Parathyroid adenoma (tissue), 2 donors: ENCODE measurements at regions not wholly inside any gene's neighbourhood (a gene's known extent, or its start where the extent isn't known, plus 50 kb on each side); places are given as distances from the start of the nearest gene placed in this dataset.

Experiments used
- H2AFZ ChIP-seq: fragments of 300-600 bp; sonication (generic); one replicate; pipeline ENCODE4 v1.7.0; 2017; ENCODE audit warnings: antibody characterized with exemption, mild to moderate bottlenecking
- H3K27ac ChIP-seq: fragments of 300-600 bp; sonication (generic); one replicate; pipeline ENCODE4 v1.7.0; 2017
- H3K27me3 ChIP-seq: fragments of 300-600 bp; sonication (generic); one replicate; pipeline ENCODE4 v1.7.0; 2017; ENCODE audit warnings: low read length; ENCODE audit not compliant: control insufficient read depth, insufficient read depth
- H3K36me3 ChIP-seq: fragments of 300-600 bp; sonication (generic); one replicate; pipeline ENCODE4 v1.7.0; 2017; ENCODE audit warnings: low read length; ENCODE audit not compliant: control insufficient read depth, insufficient read depth
- H3K4me1 ChIP-seq: fragments of 300-600 bp; sonication (generic); one replicate; pipeline ENCODE4 v1.7.0; 2017; ENCODE audit warnings: control low read depth
- H3K4me2 ChIP-seq: fragments of 300-600 bp; sonication (generic); one replicate; pipeline ENCODE4 v1.7.0; 2017; ENCODE audit warnings: low read length
- H3K4me3 ChIP-seq: fragments of 300-600 bp; sonication (generic); one replicate; pipeline ENCODE4 v1.7.0; 2017; ENCODE audit warnings: low read depth, low read length
- H3K79me2 ChIP-seq: fragments of 300-600 bp; sonication (generic); one replicate; pipeline ENCODE4 v1.7.0; 2017; ENCODE audit warnings: control low read depth
- H3K9ac ChIP-seq: fragments of 300-600 bp; sonication (generic); one replicate; pipeline ENCODE4 v1.7.0; 2017; ENCODE audit warnings: mild to moderate bottlenecking
- H3K9me3 ChIP-seq: fragments of 300-600 bp; sonication (generic); one replicate; pipeline ENCODE4 v1.7.0; 2017; ENCODE audit warnings: low read length; ENCODE audit not compliant: control insufficient read depth
- TF ChIP-seq, protein P1 (sequence below): fragments of 300-600 bp; sonication (generic); IDR thresholded peaks from one replicate; pipeline ENCODE4 v1.7.0; 2017; ENCODE audit warnings: antibody characterized with exemption, mild to moderate bottlenecking
- donor health status: primary hyperparathyroidism.

DNA sequence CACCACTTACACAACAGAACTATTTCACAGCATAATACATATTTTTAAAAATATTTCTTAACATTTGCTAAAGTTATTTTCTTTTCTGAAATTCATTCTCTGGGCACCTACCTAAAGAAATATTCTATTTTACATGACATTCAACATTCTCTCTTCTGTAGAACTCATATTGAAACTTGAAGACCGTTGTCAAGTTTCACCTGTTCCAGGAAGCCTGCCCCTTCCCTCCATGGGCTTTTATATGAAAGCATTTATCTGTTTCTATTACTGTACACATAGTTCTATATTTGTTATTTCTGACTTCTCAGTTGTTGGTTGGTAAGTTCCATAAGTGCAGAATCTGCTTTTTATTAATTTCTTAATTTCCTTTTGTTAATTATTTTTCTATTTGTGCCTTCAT, 204.3 kb upstream of the ALCAM start:
- Histone ChIP-seq H3K4me1 (no peaks in the 10 kb centered on the region), H3K9ac (no peak overlapping the region), H2AFZ (no peak overlapping the region), H3K27ac (no peak overlapping the region), H3K4me3 (no peak overlapping the region), H3K79me2 (no peaks in the 10 kb centered on the region), H3K36me3 (no peaks in the 10 kb centered on the region), H3K27me3 (no peaks in the 10 kb centered on the region), H3K4me2 (no peak overlapping the region), H3K9me3 (no peaks in the 10 kb centered on the region)
- TF ChIP-seq, protein P1, sequence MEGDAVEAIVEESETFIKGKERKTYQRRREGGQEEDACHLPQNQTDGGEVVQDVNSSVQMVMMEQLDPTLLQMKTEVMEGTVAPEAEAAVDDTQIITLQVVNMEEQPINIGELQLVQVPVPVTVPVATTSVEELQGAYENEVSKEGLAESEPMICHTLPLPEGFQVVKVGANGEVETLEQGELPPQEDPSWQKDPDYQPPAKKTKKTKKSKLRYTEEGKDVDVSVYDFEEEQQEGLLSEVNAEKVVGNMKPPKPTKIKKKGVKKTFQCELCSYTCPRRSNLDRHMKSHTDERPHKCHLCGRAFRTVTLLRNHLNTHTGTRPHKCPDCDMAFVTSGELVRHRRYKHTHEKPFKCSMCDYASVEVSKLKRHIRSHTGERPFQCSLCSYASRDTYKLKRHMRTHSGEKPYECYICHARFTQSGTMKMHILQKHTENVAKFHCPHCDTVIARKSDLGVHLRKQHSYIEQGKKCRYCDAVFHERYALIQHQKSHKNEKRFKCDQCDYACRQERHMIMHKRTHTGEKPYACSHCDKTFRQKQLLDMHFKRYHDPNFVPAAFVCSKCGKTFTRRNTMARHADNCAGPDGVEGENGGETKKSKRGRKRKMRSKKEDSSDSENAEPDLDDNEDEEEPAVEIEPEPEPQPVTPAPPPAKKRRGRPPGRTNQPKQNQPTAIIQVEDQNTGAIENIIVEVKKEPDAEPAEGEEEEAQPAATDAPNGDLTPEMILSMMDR, result no peak

DNA sequence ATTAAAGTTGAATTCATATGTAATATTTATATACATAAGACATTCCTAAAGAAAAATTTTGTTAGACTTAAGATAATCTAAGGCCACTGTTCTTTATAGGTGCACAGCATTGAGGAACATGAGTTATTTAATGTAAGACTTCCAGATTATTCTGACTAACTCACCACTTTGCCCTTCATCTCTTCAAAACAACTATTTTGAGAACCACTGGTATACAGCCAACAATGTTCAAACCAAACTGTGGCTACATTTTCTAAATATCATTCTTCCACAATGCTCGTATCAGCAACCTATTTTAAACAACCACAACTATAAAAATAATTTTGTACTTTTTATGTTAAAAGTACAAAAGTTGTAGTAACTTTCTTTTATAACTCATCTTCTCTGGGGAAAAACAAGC, 199.8 kb upstream of the ALCAM start:
- Histone ChIP-seq H3K79me2 (no peaks in the 10 kb centered on the region), H3K36me3 (no peaks in the 10 kb centered on the region), H3K9ac (no peak overlapping the region), H2AFZ (no peak overlapping the region), H3K27me3 (no peaks in the 10 kb centered on the region), H3K27ac (no peak overlapping the region), H3K4me2 (no peak overlapping the region), H3K9me3 (no peaks in the 10 kb centered on the region), H3K4me3 (no peak overlapping the region), H3K4me1 (no peaks in the 10 kb centered on the region)
- TF ChIP-seq, protein P1, result no peak

DNA sequence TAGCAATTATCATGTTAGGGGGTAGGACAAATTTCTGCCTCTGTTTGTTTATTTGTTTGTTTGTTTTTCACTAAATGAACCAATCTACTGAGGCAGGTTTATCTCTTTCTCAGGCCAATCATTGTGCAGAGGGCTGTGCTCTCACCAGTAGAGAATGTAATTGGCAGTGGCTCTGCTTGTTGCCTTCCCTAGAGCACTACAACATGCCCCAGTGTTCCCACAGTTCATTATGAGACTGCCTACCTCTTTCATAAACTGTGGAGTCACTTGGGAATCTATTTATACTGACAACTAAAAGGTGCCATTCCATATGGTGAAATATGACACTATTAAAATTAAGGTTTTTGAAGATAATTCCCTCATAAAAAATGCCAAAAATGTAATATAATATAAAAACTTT, 196.3 kb upstream of the ALCAM start:
- Histone ChIP-seq H3K9ac (no peak overlapping the region), H3K4me1 (no peaks in the 10 kb centered on the region), H3K27me3 (no peaks in the 10 kb centered on the region), H2AFZ (no peak overlapping the region), H3K79me2 (no peaks in the 10 kb centered on the region), H3K4me2 (no peak overlapping the region), H3K36me3 (no peaks in the 10 kb centered on the region), H3K4me3 (no peak overlapping the region), H3K27ac (no peak overlapping the region), H3K9me3 (no peaks in the 10 kb centered on the region)
- TF ChIP-seq, protein P1, result no peak

DNA sequence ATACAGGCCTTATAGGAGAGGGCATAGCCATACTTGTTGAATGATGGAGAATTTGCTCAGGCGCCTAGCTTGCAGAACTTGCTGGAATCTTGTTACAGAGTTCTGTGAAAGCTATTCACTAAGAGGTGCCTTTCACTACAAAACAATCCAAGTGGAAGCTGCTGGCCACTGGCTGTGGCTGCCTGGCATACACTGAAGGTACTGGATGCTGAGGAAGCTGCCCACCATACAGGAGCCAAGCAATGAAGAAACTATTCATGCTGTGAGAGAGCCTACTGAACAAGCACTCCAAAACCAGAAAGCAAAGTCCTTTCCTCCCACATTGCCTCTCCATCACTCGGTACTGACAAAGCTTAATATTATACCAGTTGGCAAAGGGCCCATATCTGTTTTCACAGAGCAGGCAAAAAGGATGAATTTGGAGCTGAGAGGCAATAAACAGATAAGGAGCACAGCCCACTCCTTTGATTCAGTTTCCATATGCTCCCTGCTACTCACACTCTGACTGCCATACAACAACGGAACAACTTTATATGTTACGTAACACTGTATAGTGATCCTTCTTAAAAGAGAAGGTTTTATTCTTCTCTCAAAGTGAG, 192.6 kb upstream of the ALCAM start:
- no peaks in the 10 kb centered on the region for H3K36me3 ChIP-seq

DNA sequence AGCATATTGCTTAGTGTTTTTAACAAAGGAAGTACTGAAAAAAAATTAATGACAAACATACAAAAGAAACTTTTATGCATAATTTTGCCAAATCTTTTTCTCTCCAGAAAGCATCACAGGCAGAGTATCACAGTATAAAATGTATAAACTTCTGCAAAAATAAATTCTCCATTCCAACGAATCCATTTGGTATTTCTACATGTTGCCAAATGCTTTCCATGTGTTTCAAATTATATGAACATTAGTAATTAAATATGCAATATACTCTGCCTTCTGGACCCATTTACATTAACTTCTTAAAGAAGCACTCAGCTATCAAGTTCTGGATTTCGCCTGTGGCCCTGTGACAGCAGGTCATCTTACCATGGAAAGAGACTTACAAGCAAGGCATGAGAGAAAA, 189.1 kb upstream of the ALCAM start:
- Histone ChIP-seq H3K4me2 (no peak overlapping the region), H3K27me3 (no peaks in the 10 kb centered on the region)
- TF ChIP-seq, protein P1, result no peak

More for the DNA sequence above, 192.6 kb upstream of the ALCAM start:
- Histone ChIP-seq H3K4me2 (no peak overlapping the region), H3K79me2 (no peaks in the 10 kb centered on the region), H3K4me3 (no peak overlapping the region), H3K9ac (no peak overlapping the region), H2AFZ (peak overlapping the region; percentile 2), H3K27me3 (no peaks in the 10 kb centered on the region), H3K9me3 (no peaks in the 10 kb centered on the region), H3K27ac (no peak overlapping the region), H3K4me1 (no peaks in the 10 kb centered on the region)
- TF ChIP-seq, protein P1, result no peak

More for the DNA sequence above, 189.1 kb upstream of the ALCAM start:
- Histone ChIP-seq H3K27ac (no peak overlapping the region), H3K9me3 (no peaks in the 10 kb centered on the region), H3K9ac (no peak overlapping the region), H3K79me2 (no peaks in the 10 kb centered on the region), H3K4me1 (no peaks in the 10 kb centered on the region), H3K36me3 (no peaks in the 10 kb centered on the region), H2AFZ (no peak overlapping the region), H3K4me3 (no peak overlapping the region)
